ENCODE measurements at regions not wholly inside any gene's neighbourhood (a gene's known extent, or its start where the extent isn't known, plus 50 kb on each side); places are given as distances from the start of the nearest gene placed in this dataset.

DNA sequence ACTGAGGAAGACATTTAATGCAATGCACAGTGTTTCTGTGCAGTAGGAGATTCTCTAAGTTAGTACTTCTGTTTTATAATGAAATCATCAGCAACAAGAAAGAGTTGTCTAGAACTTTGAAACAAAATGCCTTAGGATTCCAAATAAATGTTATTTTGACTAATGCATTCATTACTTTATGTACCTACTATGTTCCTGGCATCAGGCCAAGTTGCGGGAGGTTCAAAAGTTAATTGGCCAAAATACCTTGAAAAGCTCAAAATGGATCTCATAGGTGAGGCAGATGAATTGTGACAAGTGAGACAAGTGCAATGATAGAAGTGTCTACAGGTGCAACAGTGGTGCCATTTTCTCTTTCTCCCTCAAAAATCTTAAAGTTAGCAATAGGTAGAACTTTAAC lies 289.4 kb downstream of the TOX3 start:
- Mint-ChIP-seq H3K4me3 (ENCODE audit: unreplicated experiment) (no peak overlapping the region), H3K9me3 (ENCODE audit: low read depth) (no peaks in the 10 kb centered on the region), H3K36me3 (ENCODE audit: low read depth) (no peaks in the 10 kb centered on the region), H3K27me3 (ENCODE audit: low read depth) (no peaks in the 10 kb centered on the region), H3K4me1 (ENCODE audit: low read depth) (peaks cover 12% of the 10 kb centered on the region), H3K27ac (ENCODE audit: unreplicated experiment) (no peak overlapping the region)
- TF ChIP-seq CTCF (IDR thresholded peaks at IDR 0.05), result no peak
- DNase-seq (ENCODE audit: low spot score), result no peak

DNA sequence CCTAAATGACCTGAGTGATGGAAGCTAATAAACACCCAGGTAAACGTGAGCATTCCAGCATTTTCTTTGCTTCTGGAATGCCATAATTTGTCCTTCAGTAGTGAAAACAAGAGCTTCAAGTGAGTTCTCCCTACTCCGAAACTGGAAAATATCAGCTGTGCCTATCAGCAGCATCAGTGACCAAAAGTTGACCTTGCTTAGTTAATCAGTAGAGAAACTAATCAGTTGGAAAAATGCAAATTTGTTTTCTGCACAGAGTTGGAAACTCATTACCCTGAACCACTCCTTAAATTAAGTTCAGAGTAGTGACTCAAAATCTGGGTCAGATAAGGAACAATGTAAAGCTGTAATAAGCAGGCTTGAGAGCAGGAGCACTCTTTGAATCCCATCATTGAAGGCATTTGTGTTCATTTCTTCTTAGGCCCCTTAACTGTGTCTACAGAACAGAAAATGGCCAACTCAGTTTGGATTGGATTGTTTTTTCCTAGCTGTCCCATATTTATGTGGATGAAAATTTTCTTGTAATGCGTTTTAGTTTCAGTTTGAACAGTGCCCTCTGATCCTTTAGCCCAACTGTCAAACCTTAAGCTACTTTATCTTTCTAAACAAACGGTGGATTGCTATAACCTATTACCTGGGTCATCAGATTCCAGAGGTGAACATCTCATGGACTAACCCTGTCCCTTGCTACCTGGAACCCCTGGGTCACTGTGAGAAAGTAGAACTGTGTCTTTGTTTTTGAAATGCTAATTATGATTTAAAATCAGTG lies 290.4 kb downstream of the TOX3 start:
- H3K9me3 Mint-ChIP-seq (ENCODE audit: low read depth), result no peaks in the 10 kb centered on the region
- H3K27me3 Mint-ChIP-seq (ENCODE audit: low read depth), result no peaks in the 10 kb centered on the region
- H3K36me3 Mint-ChIP-seq (ENCODE audit: low read depth), result no peaks in the 10 kb centered on the region
- no peak overlapping the region for H3K27ac Mint-ChIP-seq (ENCODE audit: unreplicated experiment)
- no peak for TF ChIP-seq CTCF (IDR thresholded peaks at IDR 0.05)
- no peak for DNase-seq (ENCODE audit: low spot score)
- H3K4me3 Mint-ChIP-seq (ENCODE audit: unreplicated experiment), result no peak overlapping the region
- H3K4me1 Mint-ChIP-seq (ENCODE audit: low read depth), result peaks cover 22% of the 10 kb centered on the region

- H3K27me3 Mint-ChIP-seq (ENCODE audit: low read depth), result no peaks in the 10 kb centered on the region
- H3K9me3 Mint-ChIP-seq (ENCODE audit: low read depth), result no peaks in the 10 kb centered on the region
- no peak overlapping the region for H3K4me3 Mint-ChIP-seq (ENCODE audit: unreplicated experiment)
Observed at GRCh38 chr16:52254746-52255145, 292.2 kb downstream of the TOX3 start.

GRCh38 chr16:52252680-52253079 lies 294.3 kb downstream of the TOX3 start:
- Mint-ChIP-seq H3K27ac (ENCODE audit: unreplicated experiment) (no peak overlapping the region), H3K4me1 (ENCODE audit: low read depth) (peaks cover 25% of the 10 kb centered on the region), H3K9me3 (ENCODE audit: low read depth) (peaks cover 9% of the 10 kb centered on the region), H3K36me3 (ENCODE audit: low read depth) (no peaks in the 10 kb centered on the region), H3K27me3 (ENCODE audit: low read depth) (no peaks in the 10 kb centered on the region), H3K4me3 (ENCODE audit: unreplicated experiment) (no peak overlapping the region)
- no peak for DNase-seq (ENCODE audit: low spot score)
- TF ChIP-seq CTCF (IDR thresholded peaks at IDR 0.05), result no peak

More at GRCh38 chr16:52254746-52255145, 292.2 kb downstream of the TOX3 start:
- Mint-ChIP-seq H3K27ac (ENCODE audit: unreplicated experiment) (no peak overlapping the region), H3K4me1 (ENCODE audit: low read depth) (peaks cover 25% of the 10 kb centered on the region), H3K36me3 (ENCODE audit: low read depth) (no peaks in the 10 kb centered on the region)
- TF ChIP-seq CTCF (IDR thresholded peaks at IDR 0.05), result no peak
- DNase-seq (ENCODE audit: low spot score), result no peak

DNA sequence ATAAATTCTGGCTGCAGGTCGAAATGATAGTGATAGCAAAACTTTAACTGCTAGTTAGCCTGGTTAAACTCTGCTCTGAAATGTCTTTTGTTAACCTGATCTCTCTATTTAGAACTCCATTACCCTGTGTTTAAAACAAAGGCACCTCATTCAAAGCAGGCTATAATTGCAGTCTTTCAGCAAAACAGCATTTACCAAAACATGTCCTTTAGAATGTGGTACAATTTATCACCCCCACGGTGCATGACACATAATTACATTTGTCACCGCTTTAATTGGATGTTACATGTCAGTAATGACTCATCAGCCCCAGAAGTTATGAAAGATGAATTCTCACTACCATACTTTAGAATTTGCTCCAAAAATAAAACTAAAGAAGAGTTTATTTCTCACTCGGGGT lies 295.4 kb downstream of the TOX3 start:
- no peak for TF ChIP-seq CTCF (IDR thresholded peaks at IDR 0.05)
- Mint-ChIP-seq H3K4me1 (ENCODE audit: low read depth) (peaks cover 25% of the 10 kb centered on the region), H3K9me3 (ENCODE audit: low read depth) (peaks cover 21% of the 10 kb centered on the region), H3K27me3 (ENCODE audit: low read depth) (no peaks in the 10 kb centered on the region), H3K36me3 (ENCODE audit: low read depth) (no peaks in the 10 kb centered on the region), H3K27ac (ENCODE audit: unreplicated experiment) (no peak overlapping the region), H3K4me3 (ENCODE audit: unreplicated experiment) (no peak overlapping the region)
- no peak for DNase-seq (ENCODE audit: low spot score)

Data from chondrocyte (in vitro differentiated cells).